Hematopoietic multipotent progenitor cell treated with erythropoietin and hydrocortisone succinate and interleukin-3 and kit ligand, for 4 days (in vitro differentiated cells): ENCODE measurements at regions not wholly inside any gene's neighbourhood (a gene's known extent, or its start where the extent isn't known, plus 50 kb on each side); places are given as distances from the start of the nearest gene placed in this dataset.

Experiments used
- DNase-seq: peaks from one replicate; pipeline ENCODE4 v3.0.0-alpha.2; 2015

DNA sequence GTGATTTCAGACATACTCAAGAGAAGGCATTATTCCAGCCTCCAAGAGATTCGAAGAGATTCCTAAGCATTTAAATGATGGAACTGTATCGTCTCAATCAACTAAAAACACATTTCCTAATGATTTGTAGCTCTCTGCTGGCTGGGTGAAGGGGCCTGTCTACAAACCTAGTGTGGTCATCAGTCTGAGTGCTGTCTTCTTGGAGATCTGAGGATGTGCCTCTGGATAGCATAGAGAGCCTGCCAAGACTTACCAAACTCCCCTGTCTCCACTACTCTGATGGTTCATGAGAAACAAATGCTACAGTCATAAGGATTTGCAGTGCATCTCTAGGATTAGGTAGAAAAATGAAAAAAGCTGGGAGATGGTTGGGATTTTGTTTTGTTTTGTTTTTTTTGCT is 176.9 kb upstream of the CITED2 start:
- DNase-seq = no peak

DNA sequence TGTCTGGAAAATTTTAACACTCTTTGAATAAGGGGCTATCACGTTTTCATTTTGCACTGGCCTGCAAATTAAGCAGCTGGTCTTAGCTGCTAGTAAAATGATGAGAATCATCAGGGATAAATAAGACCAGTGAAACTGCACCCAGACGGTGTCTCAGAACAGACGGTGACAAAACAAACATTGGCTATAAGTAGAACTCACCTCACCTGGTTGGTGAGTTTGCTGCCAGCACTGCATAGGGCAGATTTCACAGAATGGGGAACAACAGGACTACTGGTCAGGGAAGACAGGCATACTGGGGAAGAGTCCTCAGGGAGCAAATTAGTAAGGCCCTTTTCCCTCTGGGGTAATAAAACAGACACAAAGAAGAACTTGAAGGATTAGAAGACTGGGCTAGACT is 175.9 kb upstream of the CITED2 start:
- no peak for DNase-seq

DNA sequence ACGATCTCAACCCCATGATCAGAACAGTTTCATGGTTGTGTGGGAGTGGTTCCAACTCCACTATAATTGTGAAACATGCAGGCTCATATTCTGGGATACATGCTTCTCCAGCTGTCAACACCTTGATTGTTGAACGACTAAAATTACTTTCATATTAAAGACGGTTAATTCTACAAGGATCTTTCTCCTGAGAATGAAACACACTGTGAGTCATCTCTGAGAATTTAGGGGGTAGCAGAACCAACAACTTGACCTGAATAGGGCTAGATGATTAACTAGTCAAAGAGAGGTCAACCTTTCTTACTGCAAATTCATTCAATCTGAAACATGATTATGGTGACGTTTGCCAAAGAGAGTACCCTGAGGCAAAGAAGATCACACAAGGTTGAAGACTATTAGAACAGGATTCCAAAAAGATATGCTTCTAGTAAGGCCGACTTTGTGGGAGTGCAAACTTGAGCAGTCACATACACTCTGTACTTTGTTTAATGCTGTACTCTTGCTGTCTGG is 175.2 kb upstream of the CITED2 start:
- DNase-seq = no peak

DNA sequence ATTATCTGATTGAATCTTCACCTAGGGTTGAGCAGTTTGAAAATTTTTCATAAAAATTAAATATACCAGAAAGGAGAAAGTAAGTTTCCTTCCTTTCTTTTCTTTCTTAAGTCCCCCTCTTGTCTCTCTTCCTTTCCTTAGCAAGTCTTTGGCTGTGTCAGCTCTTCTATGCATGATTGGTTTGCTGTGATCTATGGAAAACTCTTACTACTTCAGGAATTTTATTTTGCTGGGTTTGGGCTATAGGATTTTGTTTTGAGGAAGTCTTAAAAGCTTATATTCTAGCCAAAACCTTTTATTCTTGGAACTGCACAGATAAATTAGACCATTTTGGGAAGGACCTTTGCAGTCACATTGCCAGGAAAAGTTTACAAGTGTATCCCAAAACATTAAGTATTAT is 173.4 kb upstream of the CITED2 start:
- DNase-seq = no peak

DNA sequence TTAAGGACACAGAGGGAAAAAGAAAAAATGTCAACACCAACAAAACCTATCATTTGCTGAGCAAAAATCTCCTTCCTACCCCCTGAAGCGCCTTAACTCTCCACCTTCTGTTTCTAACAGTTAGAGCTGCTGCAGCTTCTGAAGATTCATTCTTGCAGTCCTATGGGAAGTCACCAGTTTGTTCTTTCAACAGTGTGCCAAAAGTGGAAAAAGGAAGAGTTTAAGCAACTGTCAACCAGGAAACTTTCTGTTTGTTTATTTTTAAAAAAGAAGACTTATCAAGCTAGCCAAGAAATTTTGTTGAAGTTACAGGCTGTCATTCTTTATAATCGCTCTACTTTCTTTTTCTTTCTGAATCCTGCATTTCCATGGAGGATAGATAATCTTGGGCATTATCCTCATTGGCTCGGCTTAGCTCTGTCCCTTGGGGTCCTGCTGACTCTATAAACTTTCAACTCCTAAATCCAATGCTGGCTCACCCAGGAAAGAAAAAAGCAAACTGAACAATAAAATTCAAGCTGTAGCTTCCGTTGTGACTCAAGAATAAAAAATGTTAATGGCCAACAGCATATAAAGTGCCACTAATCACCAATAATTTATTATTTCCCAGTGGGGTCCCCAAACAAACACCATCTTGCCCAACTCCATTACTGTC is 172.8 kb upstream of the CITED2 start:
- DNase-seq = no peak

DNA sequence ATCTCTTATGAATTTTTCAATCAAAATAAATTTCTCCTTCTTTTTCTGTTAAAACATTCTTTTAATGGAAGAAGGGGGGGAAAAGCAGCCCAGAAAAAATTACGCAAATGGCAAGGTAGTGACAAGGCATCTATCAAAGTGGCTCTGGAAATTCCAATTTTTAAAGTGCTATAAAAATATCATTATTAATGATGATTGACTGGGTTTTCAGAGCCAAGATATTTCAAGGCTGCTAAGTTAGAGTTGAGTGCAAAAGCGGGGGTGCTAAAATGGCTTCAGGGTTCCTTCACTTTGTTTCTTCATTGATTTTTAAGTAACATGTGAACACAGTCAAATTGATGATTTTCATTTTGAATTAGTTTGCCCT is 171.6 kb upstream of the CITED2 start:
- DNase-seq = no peak

DNA sequence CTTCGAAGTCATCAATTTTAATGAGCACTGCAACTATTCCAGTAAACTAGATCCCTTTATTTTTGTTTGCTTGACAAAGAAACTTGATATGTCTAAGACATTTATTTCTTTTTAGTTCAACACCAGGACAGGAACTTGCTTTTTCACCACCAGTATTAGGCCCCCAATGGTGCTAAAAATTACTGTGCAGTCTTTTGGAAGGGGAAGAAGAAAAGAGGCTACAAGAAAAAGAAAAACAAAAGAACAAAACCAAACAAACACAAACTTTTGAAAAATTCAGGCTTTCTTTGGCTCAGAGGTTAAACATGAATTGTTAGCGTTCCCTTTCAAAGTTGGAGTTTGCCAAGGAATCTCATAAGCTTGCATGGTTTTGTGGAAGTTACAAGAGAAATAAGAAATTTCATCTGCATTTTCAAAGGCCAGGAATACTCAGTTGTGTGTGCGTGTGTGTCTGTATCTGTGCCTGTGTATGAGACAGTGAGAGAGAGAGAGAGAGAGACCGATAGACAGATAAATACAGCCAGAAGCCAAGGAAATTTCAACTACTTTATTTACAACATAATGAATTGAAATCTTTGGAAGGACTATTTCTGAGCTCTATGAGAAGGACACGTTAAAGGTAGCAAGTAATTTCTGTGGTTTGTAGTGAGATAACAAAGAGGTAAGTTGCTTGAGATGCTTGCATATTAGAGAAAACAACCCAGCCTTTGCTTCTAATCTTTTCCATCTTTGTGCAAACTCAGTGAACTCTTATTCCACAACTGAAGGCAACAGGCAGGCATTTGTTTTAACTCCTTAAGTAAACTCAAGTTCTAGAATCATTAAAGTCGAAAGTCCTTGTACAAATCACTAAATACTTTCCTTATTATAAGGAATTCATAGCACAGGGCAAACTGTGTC is 171.0 kb upstream of the CITED2 start:
- DNase-seq = peak; percentile 31

DNA sequence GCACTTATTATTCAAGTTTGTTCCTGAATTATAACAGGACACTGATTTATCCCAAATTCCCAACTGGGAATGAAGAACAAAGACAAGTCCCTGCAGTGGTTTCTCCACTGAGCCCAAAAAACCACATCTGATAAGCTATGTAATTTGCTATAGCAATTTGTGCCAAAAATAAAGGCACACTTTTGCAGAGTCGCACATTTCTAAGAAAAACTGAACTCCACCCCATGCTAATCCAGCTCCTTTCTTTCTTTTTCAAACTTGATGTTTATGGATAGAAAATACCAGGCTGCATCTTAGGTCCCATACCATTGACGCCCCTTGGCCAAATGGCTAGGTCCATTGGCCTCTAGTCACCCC is 170.2 kb upstream of the CITED2 start:
- DNase-seq = peak; percentile 57

DNA sequence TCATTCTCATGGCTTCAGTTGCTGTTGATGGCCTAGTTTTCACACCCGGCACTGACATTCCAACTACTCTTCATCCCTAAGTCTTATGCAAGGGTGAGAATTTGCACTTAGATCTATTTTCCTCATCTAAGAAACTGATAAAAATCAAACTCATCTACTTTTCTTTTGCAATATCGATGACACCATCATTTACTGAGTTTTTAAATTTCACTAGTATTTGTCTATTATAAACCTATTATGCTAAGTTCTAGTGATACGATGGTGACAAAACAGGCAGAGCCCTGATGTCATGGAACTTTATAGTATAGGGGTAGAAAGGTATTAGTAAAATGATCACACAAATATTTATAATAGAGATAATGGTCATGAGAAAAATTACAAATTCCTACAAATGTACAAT is 167.9 kb upstream of the CITED2 start:
- DNase-seq = no peak

DNA sequence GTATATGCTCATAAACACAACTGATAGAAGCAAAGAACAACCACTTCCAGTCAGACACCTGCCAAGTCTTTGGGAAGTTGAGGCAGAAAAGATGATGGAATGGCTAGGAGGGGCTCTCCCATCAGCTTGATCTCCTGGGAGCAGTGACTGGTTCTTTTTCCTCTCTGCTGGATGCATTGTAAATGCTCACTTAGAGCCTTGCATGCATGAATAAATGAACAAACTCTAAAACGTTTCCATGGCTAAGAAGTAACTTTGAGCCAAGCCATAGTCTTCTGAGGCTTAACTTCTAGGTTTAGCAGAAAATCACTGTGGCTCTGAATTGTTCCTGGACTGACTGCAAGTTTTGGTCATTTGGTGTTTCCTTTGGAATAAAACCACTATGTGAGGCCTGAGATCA is 166.4 kb upstream of the CITED2 start:
- no peak for DNase-seq

DNA sequence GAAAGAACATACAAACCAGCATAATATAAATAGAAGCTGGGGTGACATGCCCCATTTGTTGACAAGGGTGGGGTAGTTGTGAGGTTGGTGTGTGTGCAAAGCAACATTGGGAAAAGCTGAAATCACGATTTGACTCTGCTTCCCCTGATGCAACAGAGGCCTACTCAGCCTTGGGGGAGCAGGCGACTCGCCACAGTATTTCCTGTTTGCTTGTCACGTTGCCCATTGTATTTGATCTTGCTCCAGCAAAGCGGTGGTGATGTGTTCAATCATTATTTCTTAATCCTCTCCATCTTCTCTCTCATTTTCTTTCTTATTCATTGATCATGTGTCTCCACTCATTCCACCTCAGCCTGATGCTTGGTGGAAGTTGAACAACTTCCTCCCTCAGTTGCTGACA is 165.8 kb upstream of the CITED2 start:
- peak; percentile 63 for DNase-seq

DNA sequence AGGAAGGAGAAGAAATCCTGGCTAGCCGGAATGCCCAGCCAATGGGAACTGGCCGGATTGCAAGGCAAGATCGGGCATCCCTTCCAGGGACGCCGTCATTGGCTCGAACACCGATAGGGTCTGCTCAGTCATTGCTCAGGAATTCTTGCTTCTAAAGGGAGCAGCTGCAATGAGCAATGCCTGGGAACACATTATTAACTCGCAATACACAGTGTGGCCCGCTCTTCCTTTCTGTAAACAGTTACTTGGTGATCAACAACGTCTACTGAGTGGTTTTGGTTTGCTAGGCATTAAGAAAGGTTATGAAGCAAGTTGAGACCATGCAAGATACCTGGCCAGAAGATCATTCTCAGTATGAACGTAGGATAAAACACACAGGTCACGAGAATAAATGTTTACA is 165.4 kb upstream of the CITED2 start:
- DNase-seq = no peak

DNA sequence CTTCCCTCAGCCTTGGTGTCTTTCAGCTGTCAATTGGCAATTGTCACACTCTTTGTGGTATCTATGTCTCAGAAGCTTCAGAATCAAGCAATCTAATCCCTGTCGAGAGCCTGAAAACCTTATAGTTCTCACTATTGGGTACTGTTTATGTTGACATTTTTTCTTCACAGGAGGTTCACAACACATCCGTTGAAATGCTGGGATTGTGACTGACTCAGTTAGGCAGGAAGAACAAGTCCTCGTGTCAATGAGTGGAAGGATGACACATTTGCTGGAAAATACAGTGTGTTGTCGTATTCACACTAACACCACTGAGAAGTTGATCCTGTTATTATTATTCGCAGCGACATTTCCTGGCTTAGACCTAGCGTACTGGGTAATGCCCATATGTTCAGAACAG is 163.9 kb upstream of the CITED2 start:
- DNase-seq = no peak

DNA sequence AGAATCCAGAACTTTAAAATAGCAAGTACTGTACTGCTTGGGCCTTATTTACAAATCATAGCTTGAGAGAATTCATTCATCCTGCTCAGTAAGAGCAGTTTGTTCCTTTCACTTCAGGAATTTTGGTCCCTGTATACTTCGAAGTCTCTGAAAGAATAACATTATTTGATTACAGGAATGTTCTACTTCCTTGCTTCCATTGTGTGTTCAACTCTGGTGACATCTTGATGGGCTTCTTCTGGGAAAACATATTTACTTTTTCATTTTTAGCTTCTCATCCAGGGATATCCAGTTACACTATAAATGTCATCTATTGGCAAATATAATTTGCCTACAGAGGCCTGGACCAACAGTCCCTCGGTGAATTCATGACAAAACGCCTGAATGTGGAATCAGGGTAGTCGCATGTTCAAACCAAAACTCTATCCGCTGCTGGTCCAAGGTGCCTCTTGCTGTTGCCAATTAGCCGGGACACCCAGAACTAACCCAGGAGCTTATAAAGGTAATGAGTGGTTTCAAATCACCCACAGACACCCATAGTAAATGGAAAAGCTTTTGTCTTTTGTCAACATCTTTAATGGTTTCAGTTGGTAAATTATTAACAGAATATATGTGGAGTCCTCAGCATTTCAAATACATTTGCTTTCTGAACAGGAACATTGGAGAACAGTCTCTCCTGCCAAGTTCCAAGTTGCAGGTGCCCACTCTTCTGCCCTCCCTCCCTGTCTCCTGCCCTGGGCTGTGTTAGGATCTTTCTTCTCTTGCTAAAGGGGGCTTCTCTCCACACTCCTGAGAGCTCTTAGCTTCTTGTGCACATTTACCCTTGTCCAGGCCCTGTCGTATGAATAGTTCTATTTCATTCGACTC is 162.5 kb upstream of the CITED2 start:
- DNase-seq = no peak

DNA sequence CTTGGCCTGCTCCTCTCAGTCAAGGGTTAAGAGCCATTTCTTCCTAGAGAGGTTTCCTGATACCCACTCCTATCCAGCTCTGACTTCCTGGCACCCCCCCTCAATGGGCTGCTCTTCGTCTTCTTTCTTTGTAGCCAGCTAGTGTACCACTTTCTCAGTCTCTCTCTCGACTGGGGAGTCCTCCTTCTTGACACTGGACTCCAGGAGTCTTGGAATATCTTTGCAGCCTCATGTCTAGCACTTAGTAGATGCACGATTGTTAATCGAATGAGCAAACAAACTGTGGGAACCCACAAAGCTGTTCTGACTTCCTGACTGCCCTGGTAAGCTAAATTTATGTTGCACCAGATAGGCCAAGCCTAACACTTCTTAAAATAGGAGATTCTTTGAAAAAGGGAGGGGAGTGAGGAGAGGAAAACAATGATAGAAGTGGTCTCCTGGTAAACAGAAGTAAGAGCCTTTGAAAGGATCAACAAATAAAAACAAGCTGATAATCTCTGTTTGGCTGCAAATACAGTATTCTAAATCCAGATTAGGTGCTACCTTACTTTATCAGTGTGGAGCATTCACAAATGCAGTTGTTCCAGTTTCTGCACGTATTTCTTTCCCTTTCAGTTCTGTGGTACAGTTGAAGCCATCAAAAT is 160.1 kb upstream of the CITED2 start:
- DNase-seq = peak; percentile 83

DNA sequence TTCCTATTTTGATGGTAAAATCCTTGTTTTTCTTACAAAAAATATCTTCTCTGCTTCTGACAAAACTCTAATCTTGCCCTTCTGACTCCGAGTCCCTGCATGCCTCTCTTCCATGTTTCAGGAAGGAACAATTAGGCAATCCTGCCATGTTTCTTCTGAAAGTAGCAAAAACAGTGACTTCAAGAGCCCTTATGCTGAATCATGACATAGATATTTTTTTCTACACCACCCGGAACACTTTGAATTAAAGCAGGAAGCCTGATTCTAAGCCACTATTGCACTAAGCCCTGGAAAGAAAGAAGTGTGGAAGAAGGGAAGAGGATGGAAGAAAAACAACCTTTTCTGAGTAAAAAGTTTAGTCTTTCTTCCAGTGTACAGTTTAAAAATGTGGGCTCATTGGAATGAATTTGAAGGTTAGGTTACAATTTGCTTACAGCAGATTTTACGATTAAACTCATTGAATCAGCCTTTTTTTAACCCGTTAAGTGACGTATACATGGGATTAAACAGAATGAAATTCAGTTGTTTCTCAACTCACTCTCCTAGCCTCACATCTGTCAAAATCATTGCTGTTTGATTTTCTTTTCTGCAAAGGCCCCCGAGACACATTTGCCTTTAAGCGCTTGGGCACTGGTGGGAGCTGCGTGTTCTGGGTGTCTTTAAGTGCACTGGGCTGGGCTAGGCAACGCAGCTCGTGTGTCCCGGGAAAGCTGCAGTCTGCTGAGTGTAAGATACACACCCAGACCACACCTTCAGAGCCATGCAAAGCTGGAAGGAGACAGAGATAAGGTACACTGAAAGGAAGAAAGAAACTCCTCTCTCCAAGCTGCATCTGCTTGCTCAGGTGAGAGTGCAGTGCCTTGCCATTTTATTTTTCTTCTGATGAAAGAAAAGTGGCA is 159.4 kb upstream of the CITED2 start:
- DNase-seq = peak; percentile 88

DNA sequence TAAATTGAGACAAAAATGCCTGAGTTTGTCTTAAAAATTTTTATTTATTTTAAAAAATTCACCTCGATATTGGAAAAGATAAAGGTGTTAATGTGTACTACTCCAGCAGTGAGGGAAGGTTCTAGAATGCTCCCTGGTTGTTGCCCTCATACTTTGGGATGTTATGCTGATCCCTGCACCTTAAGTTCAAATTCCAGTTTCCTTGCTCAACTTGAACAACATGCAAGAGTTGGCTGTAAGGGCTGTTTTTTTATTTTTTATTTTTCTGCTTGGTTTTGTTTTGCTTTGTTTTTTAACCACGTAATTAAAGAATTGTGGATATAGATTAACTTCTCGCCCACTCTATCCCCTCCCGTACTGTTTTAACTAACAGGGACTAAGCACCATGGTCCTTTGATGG is 158.7 kb upstream of the CITED2 start:
- DNase-seq = no peak

DNA sequence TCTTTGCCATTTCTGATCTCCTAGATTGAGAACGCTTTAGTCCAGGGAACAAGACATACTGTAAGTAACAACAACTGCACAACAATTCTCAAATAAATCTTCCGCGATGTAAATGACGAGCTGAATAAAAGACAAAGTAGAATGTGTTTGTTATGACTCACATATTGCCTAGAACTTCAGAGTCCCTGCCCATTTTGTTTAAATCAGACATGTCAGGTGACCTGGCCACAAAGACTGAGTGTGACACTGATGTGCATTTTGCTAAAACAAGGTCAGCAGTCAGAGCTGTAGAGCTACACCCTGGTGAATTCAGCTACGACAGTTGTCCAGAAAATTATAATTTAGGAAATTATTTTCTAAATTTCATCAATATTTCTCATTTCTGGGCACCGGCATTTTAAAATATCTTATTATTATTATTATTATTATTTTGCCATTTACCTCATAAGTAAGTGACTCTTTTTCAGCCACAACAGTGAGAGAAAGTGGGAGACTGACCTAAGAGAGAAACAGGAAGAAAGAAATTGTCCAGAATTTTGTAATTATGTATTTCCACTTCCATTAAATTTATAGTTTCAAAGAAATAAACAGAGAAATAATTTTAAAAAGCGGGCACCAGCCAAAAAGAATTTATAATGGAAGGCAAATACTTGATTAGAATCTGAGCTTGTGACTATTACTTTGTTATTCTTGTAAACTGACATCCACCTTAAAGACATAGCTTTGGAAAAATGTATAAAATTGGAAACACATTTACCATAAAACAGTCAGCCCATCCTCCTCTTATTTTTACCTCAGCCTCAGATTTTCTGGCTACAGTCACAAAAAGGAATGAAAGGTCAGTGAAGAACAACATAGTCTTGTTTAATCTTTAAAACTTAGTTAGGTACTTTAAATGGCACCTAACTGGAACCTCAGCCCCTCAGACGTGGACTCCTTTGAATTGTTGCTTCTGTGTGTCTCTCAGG is 157.0 kb upstream of the CITED2 start:
- peak; percentile 62 for DNase-seq

DNA sequence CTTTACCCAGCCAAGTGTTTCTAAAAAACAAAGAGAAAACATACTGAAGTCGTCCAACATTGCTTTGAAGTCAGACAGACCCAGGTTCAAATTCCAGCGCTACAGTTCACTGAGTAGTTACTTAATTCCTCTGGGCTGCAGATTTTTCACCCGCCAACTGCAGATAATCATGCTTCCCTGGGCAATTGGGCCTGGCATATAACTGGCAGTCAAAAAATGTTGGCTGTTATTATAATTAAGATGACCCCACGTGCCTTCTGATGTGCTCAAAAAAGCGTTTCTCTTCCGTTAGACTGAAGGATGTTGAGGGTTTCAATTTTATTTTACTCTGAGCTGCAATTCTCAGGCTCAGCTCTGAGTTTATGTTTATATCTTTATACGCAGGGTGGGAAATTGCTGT is 156.1 kb upstream of the CITED2 start:
- DNase-seq = no peak

DNA sequence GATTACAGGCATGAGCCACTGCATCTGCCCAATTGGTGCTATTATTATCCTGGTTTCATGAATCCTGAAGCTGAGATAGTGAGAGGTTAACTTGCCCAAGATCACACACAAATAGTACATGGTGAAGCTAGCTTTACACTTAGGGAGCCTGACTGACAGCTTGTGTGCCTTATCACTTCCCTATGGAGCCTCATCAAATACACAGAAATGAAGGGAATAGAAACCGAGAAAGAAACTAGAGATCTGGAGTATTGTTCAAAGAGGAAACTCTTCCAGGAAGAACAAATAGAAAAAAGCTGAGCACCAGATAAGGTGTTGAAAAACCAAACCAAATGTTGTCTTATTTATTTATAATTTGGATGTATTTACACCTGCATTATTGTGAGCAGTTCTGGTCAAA is 155.0 kb upstream of the CITED2 start:
- DNase-seq = no peak

DNA sequence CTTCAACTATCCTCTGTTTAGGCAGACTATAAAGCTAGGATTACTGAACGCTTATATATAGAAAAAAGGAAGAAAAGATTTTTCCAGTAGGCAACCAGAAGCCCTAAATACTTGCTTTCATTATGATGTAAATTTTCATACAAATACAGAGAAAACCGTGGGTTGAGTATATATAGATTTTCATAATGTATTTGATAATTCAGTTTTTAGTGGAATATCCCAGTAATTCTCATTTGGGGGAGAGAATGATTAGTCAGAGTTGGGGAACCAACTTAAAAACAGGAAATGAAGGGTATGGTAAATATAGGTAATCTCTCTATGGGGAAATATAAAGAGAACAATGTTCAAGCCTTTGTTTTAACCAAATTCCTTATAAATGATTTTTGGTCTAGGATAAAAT is 154.0 kb upstream of the CITED2 start:
- DNase-seq = no peak
